ENCODE measurements at regions not wholly inside any gene's neighbourhood (a gene's known extent, or its start where the extent isn't known, plus 50 kb on each side); places are given as distances from the start of the nearest gene placed in this dataset.

DNA sequence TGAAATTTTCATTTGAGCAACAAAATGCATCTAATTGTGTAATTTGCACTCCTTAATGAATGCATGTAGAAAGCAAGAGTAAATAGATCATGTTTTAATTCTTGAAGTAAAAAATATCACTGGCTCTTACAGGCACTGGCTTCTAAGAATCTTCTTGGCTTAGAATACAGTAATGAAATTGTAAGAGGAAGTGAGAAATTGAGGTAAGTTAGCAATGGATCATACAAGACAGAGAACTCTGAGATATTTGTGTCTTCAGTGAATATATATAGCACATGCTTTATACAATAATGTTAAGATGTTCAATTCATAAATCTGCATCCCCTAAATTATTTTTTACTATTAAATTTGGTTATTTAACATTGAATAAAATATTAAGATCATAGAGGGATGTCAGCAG lies 465.0 kb downstream of the CNTN3 start:
- TF ChIP-seq, protein P1, sequence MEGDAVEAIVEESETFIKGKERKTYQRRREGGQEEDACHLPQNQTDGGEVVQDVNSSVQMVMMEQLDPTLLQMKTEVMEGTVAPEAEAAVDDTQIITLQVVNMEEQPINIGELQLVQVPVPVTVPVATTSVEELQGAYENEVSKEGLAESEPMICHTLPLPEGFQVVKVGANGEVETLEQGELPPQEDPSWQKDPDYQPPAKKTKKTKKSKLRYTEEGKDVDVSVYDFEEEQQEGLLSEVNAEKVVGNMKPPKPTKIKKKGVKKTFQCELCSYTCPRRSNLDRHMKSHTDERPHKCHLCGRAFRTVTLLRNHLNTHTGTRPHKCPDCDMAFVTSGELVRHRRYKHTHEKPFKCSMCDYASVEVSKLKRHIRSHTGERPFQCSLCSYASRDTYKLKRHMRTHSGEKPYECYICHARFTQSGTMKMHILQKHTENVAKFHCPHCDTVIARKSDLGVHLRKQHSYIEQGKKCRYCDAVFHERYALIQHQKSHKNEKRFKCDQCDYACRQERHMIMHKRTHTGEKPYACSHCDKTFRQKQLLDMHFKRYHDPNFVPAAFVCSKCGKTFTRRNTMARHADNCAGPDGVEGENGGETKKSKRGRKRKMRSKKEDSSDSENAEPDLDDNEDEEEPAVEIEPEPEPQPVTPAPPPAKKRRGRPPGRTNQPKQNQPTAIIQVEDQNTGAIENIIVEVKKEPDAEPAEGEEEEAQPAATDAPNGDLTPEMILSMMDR (IDR thresholded peaks at IDR 0.05): no peak
- TF ChIP-seq POLR2A (IDR thresholded peaks at IDR 0.05): no peak

Data from esophagus squamous epithelium (tissue), 4 donors.